ENCODE measurements at regions not wholly inside any gene's neighbourhood (a gene's known extent, or its start where the extent isn't known, plus 50 kb on each side); places are given as distances from the start of the nearest gene placed in this dataset.

GRCh38 chr20:24181151-24181550 lies 192.6 kb upstream of the GGTLC1 start:
- DNase-seq (ENCODE audit: low read depth in 2 of 2), result no peak

GRCh38 chr20:24169256-24169655 lies 180.7 kb upstream of the GGTLC1 start:
- no peak for DNase-seq (ENCODE audit: low read depth in 2 of 2)

- no peak for DNase-seq (ENCODE audit: low read depth in 2 of 2)
Measured at GRCh38 chr20:24166412-24166811, 177.8 kb upstream of the GGTLC1 start.

GRCh38 chr20:24166123-24166381 lies 177.5 kb upstream of the GGTLC1 start:
- DNase-seq (ENCODE audit: low read depth in 2 of 2), result no peak

GRCh38 chr20:24165301-24166122 lies 176.9 kb upstream of the GGTLC1 start:
- DNase-seq (ENCODE audit: low read depth in 2 of 2), result no peak

- no peak for DNase-seq (ENCODE audit: low read depth in 2 of 2)
Measured at GRCh38 chr20:24164360-24164759, 175.8 kb upstream of the GGTLC1 start.

- no peak for DNase-seq (ENCODE audit: low read depth in 2 of 2)
Measured at GRCh38 chr20:24163506-24163905, 174.9 kb upstream of the GGTLC1 start.

GRCh38 chr20:24160563-24161281 lies 172.1 kb upstream of the GGTLC1 start:
- DNase-seq (ENCODE audit: low read depth in 2 of 2), result no peak

- no peak for DNase-seq (ENCODE audit: low read depth in 2 of 2)
Measured at GRCh38 chr20:24158281-24158680, 169.7 kb upstream of the GGTLC1 start.

- no peak for DNase-seq (ENCODE audit: low read depth in 2 of 2)
Measured at GRCh38 chr20:24157213-24157612, 168.6 kb upstream of the GGTLC1 start.

- no peak for DNase-seq (ENCODE audit: low read depth in 2 of 2)
Measured at GRCh38 chr20:24153101-24154040, 164.8 kb upstream of the GGTLC1 start.

GRCh38 chr20:24151621-24152294 lies 163.2 kb upstream of the GGTLC1 start:
- DNase-seq (ENCODE audit: low read depth in 2 of 2), result no peak

GRCh38 chr20:24150406-24150805 lies 161.8 kb upstream of the GGTLC1 start:
- no peak for DNase-seq (ENCODE audit: low read depth in 2 of 2)

GRCh38 chr20:24149881-24150307 lies 161.3 kb upstream of the GGTLC1 start:
- no peak for DNase-seq (ENCODE audit: low read depth in 2 of 2)

- DNase-seq (ENCODE audit: low read depth in 2 of 2), result no peak
Measured at GRCh38 chr20:24149175-24149574, 160.6 kb upstream of the GGTLC1 start.

GRCh38 chr20:24148372-24148771 lies 159.8 kb upstream of the GGTLC1 start:
- DNase-seq (ENCODE audit: low read depth in 2 of 2), result peak; percentile 3 to 11

GRCh38 chr20:24147961-24148360 lies 159.4 kb upstream of the GGTLC1 start:
- DNase-seq (ENCODE audit: low read depth in 2 of 2), result no peak

- DNase-seq (ENCODE audit: low read depth in 2 of 2), result no peak
Measured at GRCh38 chr20:24147479-24147878, 158.9 kb upstream of the GGTLC1 start.

GRCh38 chr20:24146231-24146634 lies 157.7 kb upstream of the GGTLC1 start:
- DNase-seq (ENCODE audit: low read depth in 2 of 2), result no peak

- DNase-seq (ENCODE audit: low read depth in 2 of 2), result no peak
Measured at GRCh38 chr20:24144371-24144770, 155.8 kb upstream of the GGTLC1 start.

- DNase-seq (ENCODE audit: low read depth in 2 of 2), result no peak
Measured at GRCh38 chr20:24141111-24141510, 152.5 kb upstream of the GGTLC1 start.

- no peak for DNase-seq (ENCODE audit: low read depth in 2 of 2)
Measured at GRCh38 chr20:24139846-24140245, 151.3 kb upstream of the GGTLC1 start.

All from stimulated activated CD8-positive, alpha-beta memory T cell treated with anti-CD3 and anti-CD28 coated beads, Interleukin-7, amount 100 ng/mL, for 1 hour (primary cell).